IMR-90 (cell line): ENCODE measurements at regions not wholly inside any gene's neighbourhood (a gene's known extent, or its start where the extent isn't known, plus 50 kb on each side); places are given as distances from the start of the nearest gene placed in this dataset.

Experiments
- CEBPB ChIP-seq: IDR thresholded peaks from 2 replicates; pipeline ENCODE4 v1.6.1; 2012; ENCODE audit warnings: low read depth, low read length, improper control_type of control experiment
- CTCF ChIP-seq: conservative IDR thresholded peaks from 2 replicates; pipeline ENCODE4 v1.5.1; 2012; ENCODE audit warnings: mild to moderate bottlenecking, low read depth, low read length, improper control_type of control experiment
- FOS ChIP-seq: fragments of 150-350 bp; IDR thresholded peaks from 2 replicates; pipeline ENCODE4 v1.6.1; 2016; ENCODE audit warnings: low read depth, low read length
- MAZ ChIP-seq: IDR thresholded peaks from 2 replicates; pipeline ENCODE4 v1.6.1; 2012; ENCODE audit warnings: low read depth, mild to moderate bottlenecking, low read length, improper control_type of control experiment, moderate library complexity, borderline replicate concordance
- POLR2A ChIP-seq: IDR thresholded peaks from 2 replicates; pipeline ENCODE4 v1.6.1; 2012; ENCODE audit warnings: mild to moderate bottlenecking, low read depth, low read length
- RAD21 ChIP-seq: IDR thresholded peaks from 2 replicates; pipeline ENCODE4 v1.6.1; 2012; ENCODE audit warnings: low read length, improper control_type of control experiment
- RFX5 ChIP-seq: IDR thresholded peaks from 2 replicates; pipeline ENCODE4 v1.8.0; 2012; ENCODE audit warnings: low read depth, mild to moderate bottlenecking, low read length, moderate library complexity
- USF2 ChIP-seq: fragments of 150-350 bp; IDR thresholded peaks from 2 replicates; pipeline ENCODE4 v1.6.1; 2017; ENCODE audit warnings: mild to moderate bottlenecking, antibody characterized with exemption, low read length, low read depth

- no peak for TF ChIP-seq CTCF
- TF ChIP-seq RFX5 = no peak
- no peak for TF ChIP-seq POLR2A
- TF ChIP-seq USF2 = no peak
- TF ChIP-seq MAZ = no peak
- TF ChIP-seq RAD21 = no peak
- no peak for TF ChIP-seq FOS
- no peak for TF ChIP-seq CEBPB
Observed at GRCh38 chr14:95391331-95391730, 71.6 kb upstream of the CLMN start.
